GM21360 (cell line): ENCODE measurements at regions not wholly inside any gene's neighbourhood (a gene's known extent, or its start where the extent isn't known, plus 50 kb on each side); places are given as distances from the start of the nearest gene placed in this dataset.

Source experiments
- ATAC-seq: cut with Tn5 transposase; IDR thresholded peaks from one replicate; pipeline ENCODE4 v1.9.1; 2021; ENCODE audit warnings: mild to moderate bottlenecking, moderate library complexity; ENCODE audit not compliant: unreplicated experiment

DNA sequence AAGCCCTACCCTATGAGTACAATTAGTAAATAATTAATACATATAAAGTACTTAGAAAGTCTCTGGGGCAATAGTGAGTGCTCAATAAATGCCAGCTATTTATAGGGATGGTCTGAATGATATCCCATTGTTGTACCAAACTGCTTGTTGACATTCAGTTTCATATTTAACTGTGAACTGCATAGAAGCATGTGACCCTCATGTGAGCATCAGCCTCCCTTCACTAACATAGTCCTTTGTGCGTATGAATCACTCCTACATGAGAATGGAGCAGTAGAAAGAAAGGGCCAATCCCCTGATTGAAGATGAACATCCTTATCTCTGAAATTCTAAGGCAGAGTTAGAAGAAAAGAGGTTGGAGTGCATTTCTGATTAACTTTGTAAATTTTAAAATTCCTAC is 68.7 kb upstream of the ATP10A start:
- ATAC-seq: no peak

DNA sequence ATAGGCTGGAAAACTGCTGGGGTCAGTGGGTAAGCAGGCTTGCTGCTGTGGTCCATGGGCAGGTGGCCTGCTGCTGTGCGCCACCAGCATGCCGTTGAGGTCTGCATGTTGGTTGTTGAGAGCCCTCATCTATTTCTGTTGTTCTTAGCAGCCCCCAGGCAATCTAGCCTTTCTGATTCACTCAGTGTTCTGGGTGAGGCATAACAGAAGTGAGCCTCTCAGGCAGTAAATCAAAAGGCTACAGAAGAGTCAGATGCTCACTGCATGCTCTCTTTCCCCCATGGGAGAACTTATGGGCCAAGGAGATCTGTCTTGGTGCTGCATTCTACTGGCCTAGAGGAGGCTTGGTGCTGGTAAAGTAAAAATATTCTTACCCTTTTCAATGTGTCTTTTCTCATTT is 67.8 kb upstream of the ATP10A start:
- no peak for ATAC-seq
